H1 (cell line): ENCODE measurements at regions not wholly inside any gene's neighbourhood (a gene's known extent, or its start where the extent isn't known, plus 50 kb on each side); places are given as distances from the start of the nearest gene placed in this dataset.

Experiments
- CTCF ChIA-PET: fragments of 300-600 bp; sonication (Branson Sonifier 250); formaldehyde crosslinking; loops from one replicate; lab custom pipeline; 2021; ENCODE audit not compliant: partially characterized antibody; lab: Charles Lee
- POLR2A ChIA-PET: fragments of 300-600 bp; sonication (Branson Sonifier 250); formaldehyde crosslinking; loops from one replicate; lab custom pipeline; 2021; ENCODE audit warnings: inconsistent platforms; ENCODE audit not compliant: partially characterized antibody; lab: Charles Lee
- DNase-seq, 2 experiments: peaks; one replicate each; pipeline versions ENCODE4 v3.0.0 to v3.0.0-alpha.2; 2010 to 2022; ENCODE audit warnings: low spot score in 2 of 2, low read depth in 1 of 2, mixed read lengths in 1 of 2
- FAIRE-seq: peaks from 2 replicates; lab custom pipeline; 2011; peaks lifted over from hg19 to GRCh38; lab: Jason Lieb, UNC
- H2AFZ ChIP-seq: 2 replicates; pipeline ENCODE4 v1.8.1; 2012; ENCODE audit warnings: low read length, inconsistent platforms
- H2AK5ac ChIP-seq: 2 replicates; pipeline ENCODE4 v1.6.1; 2013; ENCODE audit warnings: low read depth, low read length
- H2BK120ac ChIP-seq: replicated peaks from 2 replicates; pipeline ENCODE3; 2013; ENCODE audit warnings: low read depth, low read length, inconsistent platforms
- H2BK12ac ChIP-seq: 2 replicates; pipeline ENCODE4 v1.6.1; 2013; ENCODE audit warnings: low read depth, low read length
- H2BK15ac ChIP-seq: 2 replicates; pipeline ENCODE4 v1.6.1; 2013; ENCODE audit warnings: low read length
- H2BK20ac ChIP-seq: 2 replicates; pipeline ENCODE4 v1.6.1; 2013; ENCODE audit warnings: low read length
- H2BK5ac ChIP-seq: 2 replicates; pipeline ENCODE4 v1.6.1; 2013; ENCODE audit warnings: low read depth, low read length
- H3K14ac ChIP-seq: 2 replicates; pipeline ENCODE4 v1.6.1; 2013; ENCODE audit warnings: inconsistent platforms; ENCODE audit not compliant: insufficient read length
- H3K18ac ChIP-seq: 2 replicates; pipeline ENCODE4 v1.6.1; 2013; ENCODE audit warnings: low read length; ENCODE audit errors: extremely low read depth
- H3K23ac ChIP-seq: 2 replicates; pipeline ENCODE4 v1.6.1; 2013; ENCODE audit warnings: inconsistent platforms; ENCODE audit not compliant: insufficient read length
- H3K23me2 ChIP-seq: 2 replicates; pipeline ENCODE4 v1.6.1; 2013; ENCODE audit warnings: low read depth, low read length
- H3K27ac ChIP-seq: 2 replicates; pipeline ENCODE4 v1.6.1; 2011; ENCODE audit warnings: low read depth, low read length, inconsistent platforms
- H3K27me3 ChIP-seq, 4 experiments: replicated peaks in 1 of 4; 1 replicate in 1 of 4; 2 replicates in 3 of 4; pipeline versions ENCODE4 v1.6.1 to v1.8.1; 2011 to 2013; ENCODE audit warnings: low read length in 3 of 4, mild to moderate bottlenecking in 3 of 4, inconsistent platforms in 2 of 4, mixed read lengths in 2 of 4, moderate library complexity in 1 of 4; ENCODE audit not compliant: control insufficient read depth in 3 of 4, insufficient read depth in 3 of 4; ENCODE audit errors: extremely low read depth in 1 of 4
- H3K36me3 ChIP-seq, 4 experiments: 2 replicates each; pipeline versions ENCODE4 v1.6.1 to v1.8.1; 2011 to 2013; ENCODE audit warnings: mild to moderate bottlenecking in 4 of 4, low read length in 3 of 4, moderate library complexity in 2 of 4, control low read depth in 1 of 4, inconsistent platforms in 1 of 4; ENCODE audit not compliant: insufficient read depth in 4 of 4, control insufficient read depth in 2 of 4
- H3K4ac ChIP-seq: replicated peaks from 2 replicates; pipeline ENCODE3; 2013; ENCODE audit warnings: low read length, low read depth, mixed read lengths, inconsistent platforms; ENCODE audit not compliant: insufficient read length
- H3K4me1 ChIP-seq, 4 experiments: replicated peaks in 1 of 4; 1 replicate in 1 of 4; 2 replicates in 3 of 4; pipeline versions ENCODE4 v1.6.1 to v1.8.1; 2011 to 2013; ENCODE audit warnings: low read length in 3 of 4, inconsistent platforms in 2 of 4, mixed read lengths in 1 of 4; ENCODE audit not compliant: insufficient read depth in 4 of 4, control insufficient read depth in 3 of 4
- H3K4me2 ChIP-seq, 2 experiments: 2 replicates each; pipeline versions ENCODE4 v1.6.1 to v1.8.1; 2011 to 2013; ENCODE audit warnings: low read depth in 2 of 2, low read length in 2 of 2, control low read depth in 1 of 2, inconsistent platforms in 1 of 2, mild to moderate bottlenecking in 1 of 2; ENCODE audit not compliant: insufficient read depth in 1 of 2
- H3K4me3 ChIP-seq, 4 experiments: fragments of 200-600, 300-600 bp in 1 of 4; sonication (generic), shearing (Covaris generic), sonication (Bioruptor Twin) in 1 of 4; 2 replicates each; pipeline versions ENCODE4 v1.5.1 to v1.8.1; 2011 to 2016; ENCODE audit warnings: low read length in 4 of 4, low read depth in 3 of 4, control low read depth in 2 of 4, inconsistent platforms in 2 of 4, mild to moderate bottlenecking in 2 of 4, mixed read lengths in 1 of 4, moderate library complexity in 1 of 4; ENCODE audit not compliant: insufficient read depth in 2 of 4; ENCODE audit errors: extremely low read depth in 1 of 4
- H3K56ac ChIP-seq: replicated peaks from 2 replicates; pipeline ENCODE3; 2013; ENCODE audit warnings: low read depth, mild to moderate bottlenecking, mixed read lengths, low read length, inconsistent platforms; ENCODE audit not compliant: insufficient read length
- H3K79me1 ChIP-seq: 2 replicates; pipeline ENCODE4 v1.6.1; 2013; ENCODE audit warnings: low read depth, low read length, control low read depth
- H3K79me2 ChIP-seq, 2 experiments: 2 replicates each; pipeline versions ENCODE4 v1.6.1 to v1.8.1; 2012 to 2013; ENCODE audit warnings: low read length in 2 of 2, mild to moderate bottlenecking in 2 of 2, inconsistent platforms in 1 of 2; ENCODE audit not compliant: insufficient read depth in 2 of 2, control insufficient read depth in 1 of 2
- H3K9ac ChIP-seq, 4 experiments: replicated peaks in 1 of 4; 1 replicate in 1 of 4; 2 replicates in 3 of 4; pipeline versions ENCODE4 v1.6.1 to v1.8.1; 2011 to 2013; ENCODE audit warnings: low read depth in 3 of 4, low read length in 3 of 4, control low read depth in 2 of 4, mild to moderate bottlenecking in 2 of 4, moderate library complexity in 2 of 4, inconsistent platforms in 1 of 4; ENCODE audit errors: extremely low read depth in 1 of 4
- H3K9me3 ChIP-seq, 2 experiments: 2 replicates each; pipeline versions ENCODE4 v1.6.1 to v1.8.1; 2012 to 2013; ENCODE audit warnings: mild to moderate bottlenecking in 2 of 2, moderate library complexity in 2 of 2, control low read depth in 1 of 2, inconsistent platforms in 1 of 2, low read depth in 1 of 2, low read length in 1 of 2, mixed read lengths in 1 of 2; ENCODE audit not compliant: insufficient read depth in 2 of 2
- H4K20me1 ChIP-seq, 2 experiments: replicated peaks in 1 of 2; 2 replicates each; pipeline versions ENCODE3 to v1.8.1; 2011 to 2013; ENCODE audit warnings: inconsistent platforms in 2 of 2, low read length in 2 of 2, mild to moderate bottlenecking in 1 of 2; ENCODE audit not compliant: insufficient read depth in 2 of 2, control insufficient read depth in 1 of 2
- H4K5ac ChIP-seq: 2 replicates; pipeline ENCODE4 v1.6.1; 2013; ENCODE audit warnings: low read length, low read depth, mixed read lengths, inconsistent platforms; ENCODE audit not compliant: insufficient read length
- H4K8ac ChIP-seq: 2 replicates; pipeline ENCODE4 v1.8.0; 2013; ENCODE audit warnings: mild to moderate bottlenecking, moderate library complexity, low read length, inconsistent platforms; ENCODE audit not compliant: insufficient read depth; ENCODE audit errors: extremely low read depth
- H4K91ac ChIP-seq: replicated peaks from 2 replicates; pipeline ENCODE3; 2013; ENCODE audit warnings: low read length, mixed read lengths, inconsistent platforms; ENCODE audit not compliant: insufficient read length
- ASH2L ChIP-seq: fragments of 200-600, 300-600 bp; sonication (generic); IDR thresholded peaks from one replicate; pipeline ENCODE4 v1.7.1; 2017; ENCODE audit warnings: low read length
- CBX5 ChIP-seq: fragments of 300-800, 300-1000 bp; sonication (generic); IDR thresholded peaks from 2 replicates; pipeline ENCODE4 v1.7.1; 2016; ENCODE audit warnings: antibody characterized with exemption, low read length, low read depth
- CBX8 ChIP-seq: fragments of 300-800, 300-1000 bp; sonication (generic); IDR thresholded peaks from 2 replicates; pipeline ENCODE4 v1.7.1; 2016; ENCODE audit warnings: low read depth, low read length, borderline replicate concordance
- EZH2 ChIP-seq: fragments of 200-600 bp; sonication (generic); IDR thresholded peaks from 2 replicates; pipeline ENCODE4 v1.7.1; 2012; ENCODE audit warnings: low read depth, mild to moderate bottlenecking, moderate library complexity, low read length, inconsistent platforms; ENCODE audit not compliant: severe bottlenecking
- JUND ChIP-seq: IDR thresholded peaks from 2 replicates; pipeline ENCODE4 v1.6.1; 2011; ENCODE audit warnings: mild to moderate bottlenecking, improper control_type of control experiment, low read length
- KDM1A ChIP-seq: fragments of 200-600, 300-600 bp; sonication (generic); IDR thresholded peaks from 2 replicates; pipeline ENCODE4 v1.7.1; 2016; ENCODE audit warnings: mild to moderate bottlenecking, low read length, borderline replicate concordance
- PHF8 ChIP-seq: fragments of 200-600 bp; sonication (generic); conservative IDR thresholded peaks from 2 replicates; pipeline ENCODE4 v1.7.1; 2012; ENCODE audit warnings: low read depth, mild to moderate bottlenecking, inconsistent platforms, low read length, moderate library complexity
- POLR2AphosphoS5 ChIP-seq: IDR thresholded peaks from 2 replicates; pipeline ENCODE4 v1.6.1; 2011; ENCODE audit warnings: low read depth, low read length
- POU5F1 ChIP-seq: IDR thresholded peaks from 2 replicates; pipeline ENCODE4 v1.6.1; 2011; ENCODE audit warnings: low read depth, mild to moderate bottlenecking, low read length, moderate library complexity
- SP2 ChIP-seq: IDR thresholded peaks from 2 replicates; pipeline ENCODE4 v1.6.1; 2012; ENCODE audit warnings: mild to moderate bottlenecking, low read length, inconsistent platforms
- SRF ChIP-seq: IDR thresholded peaks from 2 replicates; pipeline ENCODE4 v1.6.1; 2011; ENCODE audit warnings: mild to moderate bottlenecking, low read depth, low read length, moderate library complexity
- SUZ12 ChIP-seq: fragments of 200-600 bp; sonication (generic); IDR thresholded peaks from 2 replicates; pipeline ENCODE4 v1.6.1; 2012; ENCODE audit warnings: mild to moderate bottlenecking, inconsistent platforms, low read length, moderate library complexity, mixed read lengths
- TCF12 ChIP-seq: IDR thresholded peaks from 2 replicates; pipeline ENCODE4 v1.6.1; 2011; ENCODE audit warnings: low read depth, mild to moderate bottlenecking, low read length
- WGBS, 2 experiments: shearing (Covaris generic) in 1 of 2; methylation state at CpG; one replicate each; pipeline versions ENCODE4 v1.1.6 to v1.1.7; 2013 to 2015; ENCODE audit warnings: low lambda C conversion rate in 2 of 2, mixed read lengths in 2 of 2, inconsistent platforms in 1 of 2, low coverage in 1 of 2, missing lambda C conversion rate in 1 of 2; ENCODE audit not compliant: insufficient replicate concordance in 2 of 2, insufficient coverage in 1 of 2, insufficient read length in 1 of 2; ENCODE audit errors: extremely low coverage in 1 of 2, missing lambda C conversion rate in 1 of 2; 5-methylcytosine and 5-hydroxymethylcytosine counted together
- TF ChIP-seq, protein P1 (sequence below), 3 experiments: IDR thresholded peaks; 1 replicate in 2 of 3; 2 replicates in 1 of 3; pipeline versions ENCODE4 v1.5.1 to v1.6.1; 2011; ENCODE audit warnings: low read length in 3 of 3, mild to moderate bottlenecking in 3 of 3, inconsistent platforms in 2 of 3, low read depth in 1 of 3, moderate library complexity in 1 of 3; ENCODE audit not compliant: insufficient read depth in 1 of 3; ENCODE audit errors: control extremely low read depth in 1 of 3

DNA sequence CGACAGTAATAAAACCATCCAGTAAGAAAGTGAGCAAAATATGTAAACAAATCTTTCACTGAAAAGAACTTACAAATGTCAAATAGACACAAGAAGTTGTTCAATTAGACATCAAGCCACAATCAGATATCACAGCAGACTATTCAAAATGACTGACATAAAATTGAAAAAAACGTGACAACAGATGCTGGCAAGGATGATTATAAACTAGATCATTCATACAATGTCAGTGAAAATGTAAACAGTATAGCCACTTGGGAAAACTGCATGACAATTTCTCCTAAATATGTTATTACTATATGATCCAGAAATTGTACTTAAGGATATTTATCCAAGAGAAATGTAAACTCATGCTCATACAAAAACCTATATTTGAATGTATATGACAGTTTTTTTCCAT, 609.4 kb upstream of the CNTNAP5 start:
- no peak overlapping the region for H3K27ac ChIP-seq
- no peak overlapping the region for H2BK5ac ChIP-seq
- H2BK12ac ChIP-seq = no peak overlapping the region
- no peak overlapping the region for H3K4me3 ChIP-seq
- H3K4me1 ChIP-seq = no peaks in the 10 kb centered on the region
- H2AK5ac ChIP-seq = no peak overlapping the region
- no peak overlapping the region for H2BK120ac ChIP-seq
- no peak overlapping the region for H3K23ac ChIP-seq
- no peak for DNase-seq
- no peak overlapping the region for H2BK15ac ChIP-seq
- no peak overlapping the region for H3K4ac ChIP-seq
- no peaks in the 10 kb centered on the region for H3K79me1 ChIP-seq
- H4K91ac ChIP-seq = no peak overlapping the region
- no peak overlapping the region for H2AFZ ChIP-seq
- CTCF ChIA-PET = no interaction called here
- H3K56ac ChIP-seq = no peak overlapping the region
- H3K79me2 ChIP-seq = no peaks in the 10 kb centered on the region
- no peak overlapping the region for H3K18ac ChIP-seq
- WGBS, 2 experiments = 84% methylated on average over 2 of the region's 2 CpGs; no CpG with 5 or more reads in 1 of the 2 experiments
- POLR2A ChIA-PET = no interaction called here
- no peaks in the 10 kb centered on the region for H3K27me3 ChIP-seq
- H3K4me2 ChIP-seq = no peak overlapping the region
- H4K5ac ChIP-seq = no peak overlapping the region
- H3K9ac ChIP-seq = no peak overlapping the region
- no peaks in the 10 kb centered on the region for H3K9me3 ChIP-seq
- no peak overlapping the region for H4K8ac ChIP-seq
- peaks cover 1% of the 10 kb centered on the region; the same call in 1 of the 2 replicates for H3K23me2 ChIP-seq
- no peak overlapping the region for H2BK20ac ChIP-seq
- no peaks in the 10 kb centered on the region for H4K20me1 ChIP-seq
- H3K14ac ChIP-seq = no peak overlapping the region
- FAIRE-seq = no peak
- no peaks in the 10 kb centered on the region for H3K36me3 ChIP-seq
- TF ChIP-seq POLR2AphosphoS5 = no peak
- TF ChIP-seq SUZ12 = no peak
- no peak for TF ChIP-seq KDM1A
- no peak for TF ChIP-seq SRF
- no peak for TF ChIP-seq EZH2
- TF ChIP-seq JUND = no peak
- no peak for TF ChIP-seq CBX5
- no peak for TF ChIP-seq SP2
- TF ChIP-seq TCF12 = no peak
- no peak for TF ChIP-seq CBX8
- TF ChIP-seq ASH2L = no peak
- TF ChIP-seq PHF8 = no peak
- TF ChIP-seq, protein P1, sequence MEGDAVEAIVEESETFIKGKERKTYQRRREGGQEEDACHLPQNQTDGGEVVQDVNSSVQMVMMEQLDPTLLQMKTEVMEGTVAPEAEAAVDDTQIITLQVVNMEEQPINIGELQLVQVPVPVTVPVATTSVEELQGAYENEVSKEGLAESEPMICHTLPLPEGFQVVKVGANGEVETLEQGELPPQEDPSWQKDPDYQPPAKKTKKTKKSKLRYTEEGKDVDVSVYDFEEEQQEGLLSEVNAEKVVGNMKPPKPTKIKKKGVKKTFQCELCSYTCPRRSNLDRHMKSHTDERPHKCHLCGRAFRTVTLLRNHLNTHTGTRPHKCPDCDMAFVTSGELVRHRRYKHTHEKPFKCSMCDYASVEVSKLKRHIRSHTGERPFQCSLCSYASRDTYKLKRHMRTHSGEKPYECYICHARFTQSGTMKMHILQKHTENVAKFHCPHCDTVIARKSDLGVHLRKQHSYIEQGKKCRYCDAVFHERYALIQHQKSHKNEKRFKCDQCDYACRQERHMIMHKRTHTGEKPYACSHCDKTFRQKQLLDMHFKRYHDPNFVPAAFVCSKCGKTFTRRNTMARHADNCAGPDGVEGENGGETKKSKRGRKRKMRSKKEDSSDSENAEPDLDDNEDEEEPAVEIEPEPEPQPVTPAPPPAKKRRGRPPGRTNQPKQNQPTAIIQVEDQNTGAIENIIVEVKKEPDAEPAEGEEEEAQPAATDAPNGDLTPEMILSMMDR (IDR thresholded peaks at IDR 0.05; ENCODE audit: control extremely low read depth in 1 of 3, insufficient read depth in 1 of 3, low read depth in 1 of 3, low read length in 3 of 3) = no peak
- no peak for TF ChIP-seq POU5F1
